HCT116 (cell line): ENCODE measurements at regions not wholly inside any gene's neighbourhood (a gene's known extent, or its start where the extent isn't known, plus 50 kb on each side); places are given as distances from the start of the nearest gene placed in this dataset.
A peak's percentile ranks its signal among the peaks of the same experiment; 100 is the strongest.

Experiments used
- ATAC-seq: fragments of 200-7000 bp; cut with Tn5 transposase; 2 replicates; pipeline ENCODE4 v1.9.1; 2020; ENCODE audit warnings: mild to moderate bottlenecking, moderate library complexity
- BruUV-seq: library from RNA; stranded (reverse); fragments of 400-500 nt; replicated peaks from 2 replicates; lab custom pipeline; 2021; lab: Mats Ljungman, UMichigan
- CTCF ChIA-PET: fragments of 300-600 bp; sonication (Branson Sonifier 250); formaldehyde crosslinking; loops from one replicate; lab custom pipeline; 2021; ENCODE audit warnings: antibody characterized with exemption; lab: Charles Lee
- POLR2A ChIA-PET: fragments of 300-600, 350-600 bp; sonication (Branson Sonifier 250); formaldehyde crosslinking; loops from one replicate; lab custom pipeline; 2021; ENCODE audit warnings: antibody characterized with exemption; lab: Charles Lee
- RAD21 ChIA-PET, 2 experiments: fragments of 300-600 bp; sonication (Branson Sonifier 250); formaldehyde crosslinking; loops; one replicate each; lab custom pipeline; 2023; ENCODE audit warnings: low total read pairs in 2 of 2; ENCODE audit not compliant: uncharacterized antibody in 2 of 2, unreplicated experiment in 2 of 2, low non-redundant PET in 1 of 2; lab: Charles Lee
- DNase-seq: peaks from one replicate; pipeline ENCODE4 v3.0.0-alpha.2; 2010; ENCODE audit warnings: low read depth, low spot score
- H2AFZ ChIP-seq: fragments of 200-600 bp; shearing (Covaris generic), sonication (generic); 2 replicates; pipeline ENCODE4 v1.6.1; 2017; ENCODE audit warnings: low read depth, mixed run types, mixed read lengths, antibody characterized with exemption, low read length; ENCODE audit not compliant: poor library complexity, severe bottlenecking
- H3K27ac ChIP-seq: 2 replicates; pipeline ENCODE4 v1.5.1; 2012; ENCODE audit warnings: low read depth, low read length
- H3K27me3 ChIP-seq: fragments of 200-600 bp; sonication (generic); 2 replicates; pipeline ENCODE4 v1.6.1; 2016; ENCODE audit warnings: mixed run types, low read length, mixed read lengths; ENCODE audit not compliant: insufficient read depth
- H3K36me3 ChIP-seq, 2 experiments: fragments of 200-500 bp in 1 of 2; fragments of 200-600 bp in 1 of 2; sonication (Bioruptor generic) in 1 of 2; sonication (generic) in 1 of 2; 2 replicates each; pipeline versions ENCODE4 v1.5.1 to v1.6.1; 2014 to 2016; ENCODE audit warnings: low read length in 2 of 2, inconsistent platforms in 1 of 2, mixed read lengths in 1 of 2, mixed run types in 1 of 2; ENCODE audit not compliant: insufficient read depth in 2 of 2, control insufficient read depth in 1 of 2
- H3K4me1 ChIP-seq, 2 experiments: fragments of 200-600 bp in 1 of 2; sonication (generic) in 1 of 2; 2 replicates each; pipeline versions ENCODE4 v1.5.1 to v1.6.1; 2012 to 2017; ENCODE audit warnings: low read length in 2 of 2, inconsistent platforms in 1 of 2, mild to moderate bottlenecking in 1 of 2, mixed read lengths in 1 of 2, mixed run types in 1 of 2, moderate library complexity in 1 of 2; ENCODE audit not compliant: insufficient read depth in 2 of 2, control insufficient read depth in 1 of 2
- H3K4me2 ChIP-seq: fragments of 200-600 bp; sonication (generic); 2 replicates; pipeline ENCODE4 v1.6.1; 2017; ENCODE audit warnings: mixed run types, low read length, mixed read lengths
- H3K4me3 ChIP-seq, 2 experiments: fragments of 200-600 bp in 1 of 2; sonication (generic) in 1 of 2; replicated peaks in 1 of 2; 2 replicates each; pipeline ENCODE4 v1.5.1; 2011 to 2016; ENCODE audit warnings: low read length in 2 of 2, control low read depth in 1 of 2, low read depth in 1 of 2, mild to moderate bottlenecking in 1 of 2, mixed read lengths in 1 of 2, mixed run types in 1 of 2
- H3K79me2 ChIP-seq: fragments of 200-600 bp; sonication (generic); 2 replicates; pipeline ENCODE4 v1.6.1; 2017; ENCODE audit warnings: mild to moderate bottlenecking, mixed run types, low read length, moderate library complexity, mixed read lengths; ENCODE audit not compliant: insufficient read depth
- H3K9ac ChIP-seq: fragments of 200-600 bp; sonication (generic); 2 replicates; pipeline ENCODE4 v1.6.1; 2016; ENCODE audit warnings: low read length, mixed read lengths
- H3K9me2 ChIP-seq: fragments of 200-600 bp; sonication (generic), shearing (Covaris generic); 2 replicates; pipeline ENCODE4 v1.6.1; 2017; ENCODE audit warnings: mixed run types, mild to moderate bottlenecking, moderate library complexity; ENCODE audit not compliant: insufficient read depth
- H3K9me3 ChIP-seq, 2 experiments: fragments of 200-500 bp in 1 of 2; fragments of 200-600 bp in 1 of 2; sonication (Bioruptor generic) in 1 of 2; sonication (generic) in 1 of 2; 2 replicates each; pipeline ENCODE4 v1.6.1; 2014 to 2017; ENCODE audit warnings: low read length in 2 of 2, mixed read lengths in 2 of 2, inconsistent platforms in 1 of 2, low read depth in 1 of 2, mild to moderate bottlenecking in 1 of 2, mixed run types in 1 of 2, moderate library complexity in 1 of 2; ENCODE audit not compliant: control insufficient read depth in 1 of 2, insufficient read depth in 1 of 2
- H4K20me1 ChIP-seq: fragments of 200-600 bp; sonication (generic), shearing (Covaris generic); 2 replicates; pipeline ENCODE4 v1.6.1; 2017; ENCODE audit warnings: mixed run types, mild to moderate bottlenecking, moderate library complexity; ENCODE audit not compliant: insufficient read depth
- ATF3 ChIP-seq: IDR thresholded peaks from 2 replicates; pipeline ENCODE4 v1.6.1; 2012
- CEBPB ChIP-seq: IDR thresholded peaks from 2 replicates; pipeline ENCODE4 v1.6.1; 2012; ENCODE audit warnings: low read depth
- CTCF ChIP-seq, 3 experiments: fragments of 200-600 bp in 1 of 3; sonication (generic) in 1 of 3; IDR thresholded peaks in 2 of 3; conservative IDR thresholded peaks in 1 of 3; 2 replicates each; pipeline ENCODE4 v1.5.1; 2012 to 2017; ENCODE audit warnings: low read depth in 2 of 3, low read length in 2 of 3, antibody characterized with exemption in 1 of 3, borderline replicate concordance in 1 of 3, control low read depth in 1 of 3, mild to moderate bottlenecking in 1 of 3, mixed read lengths in 1 of 3, mixed run types in 1 of 3, moderate library complexity in 1 of 3; ENCODE audit not compliant: insufficient read depth in 1 of 3
- EGR1 ChIP-seq: IDR thresholded peaks from 2 replicates; pipeline ENCODE4 v1.6.1; 2012; ENCODE audit warnings: low read depth
- ELF1 ChIP-seq: IDR thresholded peaks from 2 replicates; pipeline ENCODE4 v1.6.1; 2012; ENCODE audit warnings: low read depth, borderline replicate concordance
- EZH2 ChIP-seq: fragments of 200-600 bp; sonication (generic); IDR thresholded peaks from 2 replicates; pipeline ENCODE4 v1.6.1; 2017; ENCODE audit warnings: antibody characterized with exemption, mixed run types
- EZH2phosphoT487 ChIP-seq: fragments of 200-600 bp; IDR thresholded peaks from 2 replicates; pipeline ENCODE4 v1.6.1; 2018; ENCODE audit warnings: antibody characterized with exemption, borderline replicate concordance
- FOSL1 ChIP-seq: IDR thresholded peaks from 2 replicates; pipeline ENCODE4 v1.6.1; 2012; ENCODE audit warnings: low read depth
- JUND ChIP-seq: IDR thresholded peaks from 2 replicates; pipeline ENCODE4 v1.6.1; 2012
- MAX ChIP-seq: IDR thresholded peaks from 2 replicates; pipeline ENCODE4 v1.6.1; 2012
- POLR2A ChIP-seq: IDR thresholded peaks from 2 replicates; pipeline ENCODE4 v1.7.0; 2011; ENCODE audit warnings: borderline replicate concordance; ENCODE audit not compliant: insufficient read depth, insufficient read length; ENCODE audit errors: extremely low read depth
- POLR2AphosphoS5 ChIP-seq: IDR thresholded peaks from 2 replicates; pipeline ENCODE4 v1.6.1; 2011; ENCODE audit warnings: mild to moderate bottlenecking, low read depth, low read length, moderate library complexity
- RAD21 ChIP-seq: IDR thresholded peaks from 2 replicates; pipeline ENCODE4 v1.6.1; 2012; ENCODE audit warnings: low read depth, mild to moderate bottlenecking
- SIN3A ChIP-seq: IDR thresholded peaks from 2 replicates; pipeline ENCODE4 v1.6.1; 2012; ENCODE audit warnings: low read depth
- SP1 ChIP-seq: IDR thresholded peaks from 2 replicates; pipeline ENCODE4 v1.6.1; 2012; ENCODE audit warnings: low read depth
- SRF ChIP-seq: IDR thresholded peaks from 2 replicates; pipeline ENCODE4 v1.6.1; 2012; ENCODE audit warnings: low read depth
- YY1 ChIP-seq: IDR thresholded peaks from 2 replicates; pipeline ENCODE4 v1.6.1; 2011; ENCODE audit warnings: low read length, low read depth, moderate library complexity, mild to moderate bottlenecking; ENCODE audit not compliant: insufficient replicate concordance; ENCODE audit errors: extremely low read depth
- ZBTB33 ChIP-seq: IDR thresholded peaks from 2 replicates; pipeline ENCODE4 v1.6.1; 2011; ENCODE audit warnings: mild to moderate bottlenecking, low read length, moderate library complexity; ENCODE audit not compliant: insufficient replicate concordance; ENCODE audit errors: extremely low read depth
- ZFX ChIP-seq: fragments of 450-650 bp; IDR thresholded peaks from 2 replicates; pipeline ENCODE4 v1.6.1; 2017
- ZNF274 ChIP-seq: fragments of 200-500 bp; sonication (Bioruptor generic); IDR thresholded peaks from 2 replicates; pipeline ENCODE4 v1.6.1; 2014; ENCODE audit warnings: mild to moderate bottlenecking, low read depth, low read length, inconsistent platforms
- intact Hi-C: fragments of 100-400 bp; cut with micrococcal nuclease; formaldehyde crosslinking; loops from 2 replicates; pipeline ENCODE4 v1.10.0; 2022

- intact Hi-C loops, result loop anchor here (10.0 kb wide), 1 partner anchor 160 kb away; no protein-coding TSS in a partner anchor
- ChIA-PET POLR2A (interaction anchor here (1.2 kb wide), 1 partner anchor 10 kb away, joined by 3 read pairs; no protein-coding TSS in a partner anchor), CTCF (no interaction called here), RAD21 (no interaction called here)
- Histone ChIP-seq H3K4me3 (peak overlapping the region in 1 of 2 experiments; percentile 37; a peak in 2 of 4 replicates), H3K4me2 (peak overlapping the region; percentile 70), H3K9me3 (no peaks in the 10 kb centered on the region), H3K9me2 (no peaks in the 10 kb centered on the region), H4K20me1 (no peaks in the 10 kb centered on the region), H3K79me2 (no peaks in the 10 kb centered on the region), H3K36me3 (no peaks in the 10 kb centered on the region), H3K4me1 (peaks cover 23 to 35% of the 10 kb centered on the region in 2 experiments), H3K27me3 (no peaks in the 10 kb centered on the region), H2AFZ (peak overlapping the region; percentile 96), H3K9ac (no peak overlapping the region), H3K27ac (peak overlapping the region; percentile 61)
- DNase-seq (peak; percentile 55), ATAC-seq (peak; percentile 89)
- no TSS peak for BruUV-seq
- TF ChIP-seq EZH2phosphoT487 (no peak), POLR2A (no peak), ZBTB33 (no peak), EZH2 (no peak), ELF1 (no peak), JUND (peak; percentile 83), EGR1 (no peak), SP1 (peak; percentile 41; the same call in 1 of the 2 replicates), ATF3 (no peak), ZFX (0 out of 2 replicates have a peak, but pooled peaks have one; percentile 14), CTCF (IDR thresholded peaks at IDR 0.05 in 2 of 3, conservative IDR thresholded peaks at IDR 0.05 in 1 of 3; ENCODE audit: borderline replicate concordance in 1 of 3, insufficient read depth in 1 of 3, low read depth in 2 of 3, low read length in 2 of 3) (no peak), YY1 (no peak), ZNF274 (no peak), CEBPB (no peak), RAD21 (no peak), SRF (no peak), SIN3A (no peak), MAX (peak; percentile 29; the same call in 1 of the 2 replicates), FOSL1 (peak; percentile 92), POLR2AphosphoS5 (peak; percentile 32; the same call in 1 of the 2 replicates)
Observed at GRCh38 chr1:87794788-87795614, 466.3 kb downstream of the LMO4 start.
